Lower leg skin (tissue), 4 donors: ENCODE measurements at regions not wholly inside any gene's neighbourhood (a gene's known extent, or its start where the extent isn't known, plus 50 kb on each side); places are given as distances from the start of the nearest gene placed in this dataset.
"Not testable (repeated sequence)": the region's sequence is repeated elsewhere in the genome, so short reads cannot be mapped to it uniquely, and the experiment has no call there.

ENCODE experiments used
- DNase-seq, 2 donors: peaks; one replicate each; pipeline ENCODE4 v3.0.0-alpha.2; 2019; ENCODE audit warnings: low spot score in 2 of 2
- H3K4me3 ChIP-seq: fragments of 200-600 bp; sonication (generic); 2 replicates; pipeline ENCODE4 v1.5.1; 2017; ENCODE audit warnings: mild to moderate bottlenecking, low read depth; ENCODE audit not compliant: poor library complexity, severe bottlenecking
- CTCF ChIP-seq, 3 donors: fragments of 450-650 bp; IDR thresholded peaks; one replicate each; pipeline ENCODE4 v1.5.1; 2016; ENCODE audit warnings: antibody characterized with exemption in 3 of 3, mild to moderate bottlenecking in 3 of 3, moderate library complexity in 2 of 3
- POLR2A ChIP-seq, 2 donors: fragments of 450-650 bp; IDR thresholded peaks; one replicate each; pipeline ENCODE4 v1.6.1; 2016 to 2017; ENCODE audit warnings: antibody characterized with exemption in 2 of 2, mild to moderate bottlenecking in 1 of 2, moderate library complexity in 1 of 2
- WGBS, 2 donors: methylation state at CpG; one replicate each; pipeline ENCODE4 v1.1.5; 2018; 5-methylcytosine and 5-hydroxymethylcytosine counted together
- intact Hi-C: fragments of 100-400 bp; cut with DNase I; formaldehyde crosslinking; loops from one replicate; pipeline ENCODE4 v1.15.0; 2023; ENCODE audit warnings: low total_unique reads

GRCh38 chr3:177906578-177907229, 629.5 kb upstream of the KCNMB2 start:
- WGBS, 2 donors: 73 to 75% methylated on average over 5 of the region's 5 CpGs
- DNase-seq: no peak
- TF ChIP-seq POLR2A (IDR thresholded peaks at IDR 0.05): no peak
- no peak for TF ChIP-seq CTCF (IDR thresholded peaks at IDR 0.05)
- intact Hi-C loops: loop anchor here (10.0 kb wide), 1 partner anchor 48 kb away; no protein-coding TSS in a partner anchor
- H3K4me3 ChIP-seq: no peak overlapping the region

- intact Hi-C loops: loop anchor here (10.0 kb wide), 1 partner anchor 45 kb away; no protein-coding TSS in a partner anchor
Observed at GRCh38 chr3:177909530-177909929, 626.7 kb upstream of the KCNMB2 start.

GRCh38 chr3:177914224-177914623, 622.0 kb upstream of the KCNMB2 start:
- intact Hi-C loops: no loop called here
- H3K4me3 ChIP-seq: no peak overlapping the region
- no peak for DNase-seq
- no peak for TF ChIP-seq CTCF (IDR thresholded peaks at IDR 0.05)
- TF ChIP-seq POLR2A (IDR thresholded peaks at IDR 0.05): no peak
- 95 to 100% methylated on average over 9 to 10 of the region's 10 CpGs for WGBS, 2 donors

More at GRCh38 chr3:177909530-177909929, 626.7 kb upstream of the KCNMB2 start:
- 89 to 91% methylated on average over 6 of the region's 6 CpGs for WGBS, 2 donors
- DNase-seq, H3K4me3 ChIP-seq: not testable (repeated sequence)

GRCh38 chr3:177916461-177916860, 619.8 kb upstream of the KCNMB2 start:
- DNase-seq: no peak
- intact Hi-C loops: no loop called here
- 54 to 55% methylated on average over 1 of the region's 1 CpG for WGBS, 2 donors
- H3K4me3 ChIP-seq: no peak overlapping the region
- TF ChIP-seq CTCF (IDR thresholded peaks at IDR 0.05) (no peak), POLR2A (IDR thresholded peaks at IDR 0.05) (no peak)

GRCh38 chr3:177917234-177917861, 618.9 kb upstream of the KCNMB2 start:
- TF ChIP-seq POLR2A (IDR thresholded peaks at IDR 0.05): no peak
- TF ChIP-seq CTCF (IDR thresholded peaks at IDR 0.05): no peak
- 89 to 92% methylated on average over 4 to 8 of the region's 8 CpGs for WGBS, 2 donors
- intact Hi-C loops: no loop called here
- no peak overlapping the region for H3K4me3 ChIP-seq
- DNase-seq: no peak

- no peak for TF ChIP-seq POLR2A (IDR thresholded peaks at IDR 0.05)
- TF ChIP-seq CTCF (IDR thresholded peaks at IDR 0.05): no peak
- WGBS, 2 donors: 84 to 91% methylated on average over 3 of the region's 3 CpGs
Observed at GRCh38 chr3:177921153-177921552, 615.1 kb upstream of the KCNMB2 start.

More at GRCh38 chr3:177921153-177921552, 615.1 kb upstream of the KCNMB2 start:
- no peak for DNase-seq
- no peak overlapping the region for H3K4me3 ChIP-seq
- intact Hi-C loops: no loop called here
